K562 (cell line): ENCODE measurements at regions not wholly inside any gene's neighbourhood (a gene's known extent, or its start where the extent isn't known, plus 50 kb on each side); places are given as distances from the start of the nearest gene placed in this dataset.

Experiments
- EGR1 ChIP-seq: fragments of 450-650 bp; conservative IDR thresholded peaks from 2 replicates; pipeline ENCODE4 v1.6.1; 2017; ENCODE audit warnings: mild to moderate bottlenecking
- NCOA2 ChIP-seq, 2 experiments: fragments of 450-650 bp; IDR thresholded peaks; 2 replicates each; pipeline ENCODE4 v1.6.1; 2018; ENCODE audit warnings: mild to moderate bottlenecking in 2 of 2, moderate library complexity in 1 of 2; ENCODE audit not compliant: partially characterized antibody in 2 of 2
- POLR2AphosphoS2 ChIP-seq: IDR thresholded peaks from 2 replicates; pipeline ENCODE4 v1.6.1; 2012; ENCODE audit warnings: low read length, improper control_type of control experiment
- ZNF175 ChIP-seq: fragments of 200-800 bp; sonication (Bioruptor generic); IDR thresholded peaks from 2 replicates; pipeline ENCODE4 v1.6.1; 2016; ENCODE audit warnings: low read depth, mild to moderate bottlenecking, missing genetic modification characterization, missing compliant biosample characterization
- TF ChIP-seq, protein P1 (sequence below): fragments of 200-600 bp; sonication (generic); IDR thresholded peaks from one replicate; pipeline ENCODE4 v1.6.1; 2012; ENCODE audit warnings: mild to moderate bottlenecking, low read depth, low read length, inconsistent platforms

DNA sequence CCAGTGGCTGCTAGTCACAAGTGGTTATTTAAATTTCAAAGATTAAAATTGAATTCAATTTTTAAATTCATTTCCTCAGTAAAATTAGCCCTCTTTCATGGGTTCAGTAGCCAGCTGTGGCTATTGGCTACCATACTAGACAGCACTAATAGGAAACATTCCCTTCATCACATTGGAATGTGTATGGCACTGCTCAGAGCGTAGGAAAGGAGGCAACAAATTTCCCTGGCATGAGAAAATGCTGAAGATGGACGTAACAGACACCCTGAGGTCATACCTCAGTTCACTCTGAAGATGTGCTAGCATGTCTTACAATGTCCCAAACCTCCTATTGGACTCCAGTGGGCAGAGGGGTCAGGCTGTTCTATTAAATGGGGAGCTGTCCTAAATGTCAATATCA is 96.4 kb downstream of the C1QL2 start:
- TF ChIP-seq EGR1 (no peak), NCOA2 (IDR thresholded peaks at IDR 0.05; ENCODE audit: partially characterized antibody in 2 of 2) (no peak), POLR2AphosphoS2 (no peak), ZNF175 (CRISPR knock-in tag) (no peak)
- TF ChIP-seq, protein P1, sequence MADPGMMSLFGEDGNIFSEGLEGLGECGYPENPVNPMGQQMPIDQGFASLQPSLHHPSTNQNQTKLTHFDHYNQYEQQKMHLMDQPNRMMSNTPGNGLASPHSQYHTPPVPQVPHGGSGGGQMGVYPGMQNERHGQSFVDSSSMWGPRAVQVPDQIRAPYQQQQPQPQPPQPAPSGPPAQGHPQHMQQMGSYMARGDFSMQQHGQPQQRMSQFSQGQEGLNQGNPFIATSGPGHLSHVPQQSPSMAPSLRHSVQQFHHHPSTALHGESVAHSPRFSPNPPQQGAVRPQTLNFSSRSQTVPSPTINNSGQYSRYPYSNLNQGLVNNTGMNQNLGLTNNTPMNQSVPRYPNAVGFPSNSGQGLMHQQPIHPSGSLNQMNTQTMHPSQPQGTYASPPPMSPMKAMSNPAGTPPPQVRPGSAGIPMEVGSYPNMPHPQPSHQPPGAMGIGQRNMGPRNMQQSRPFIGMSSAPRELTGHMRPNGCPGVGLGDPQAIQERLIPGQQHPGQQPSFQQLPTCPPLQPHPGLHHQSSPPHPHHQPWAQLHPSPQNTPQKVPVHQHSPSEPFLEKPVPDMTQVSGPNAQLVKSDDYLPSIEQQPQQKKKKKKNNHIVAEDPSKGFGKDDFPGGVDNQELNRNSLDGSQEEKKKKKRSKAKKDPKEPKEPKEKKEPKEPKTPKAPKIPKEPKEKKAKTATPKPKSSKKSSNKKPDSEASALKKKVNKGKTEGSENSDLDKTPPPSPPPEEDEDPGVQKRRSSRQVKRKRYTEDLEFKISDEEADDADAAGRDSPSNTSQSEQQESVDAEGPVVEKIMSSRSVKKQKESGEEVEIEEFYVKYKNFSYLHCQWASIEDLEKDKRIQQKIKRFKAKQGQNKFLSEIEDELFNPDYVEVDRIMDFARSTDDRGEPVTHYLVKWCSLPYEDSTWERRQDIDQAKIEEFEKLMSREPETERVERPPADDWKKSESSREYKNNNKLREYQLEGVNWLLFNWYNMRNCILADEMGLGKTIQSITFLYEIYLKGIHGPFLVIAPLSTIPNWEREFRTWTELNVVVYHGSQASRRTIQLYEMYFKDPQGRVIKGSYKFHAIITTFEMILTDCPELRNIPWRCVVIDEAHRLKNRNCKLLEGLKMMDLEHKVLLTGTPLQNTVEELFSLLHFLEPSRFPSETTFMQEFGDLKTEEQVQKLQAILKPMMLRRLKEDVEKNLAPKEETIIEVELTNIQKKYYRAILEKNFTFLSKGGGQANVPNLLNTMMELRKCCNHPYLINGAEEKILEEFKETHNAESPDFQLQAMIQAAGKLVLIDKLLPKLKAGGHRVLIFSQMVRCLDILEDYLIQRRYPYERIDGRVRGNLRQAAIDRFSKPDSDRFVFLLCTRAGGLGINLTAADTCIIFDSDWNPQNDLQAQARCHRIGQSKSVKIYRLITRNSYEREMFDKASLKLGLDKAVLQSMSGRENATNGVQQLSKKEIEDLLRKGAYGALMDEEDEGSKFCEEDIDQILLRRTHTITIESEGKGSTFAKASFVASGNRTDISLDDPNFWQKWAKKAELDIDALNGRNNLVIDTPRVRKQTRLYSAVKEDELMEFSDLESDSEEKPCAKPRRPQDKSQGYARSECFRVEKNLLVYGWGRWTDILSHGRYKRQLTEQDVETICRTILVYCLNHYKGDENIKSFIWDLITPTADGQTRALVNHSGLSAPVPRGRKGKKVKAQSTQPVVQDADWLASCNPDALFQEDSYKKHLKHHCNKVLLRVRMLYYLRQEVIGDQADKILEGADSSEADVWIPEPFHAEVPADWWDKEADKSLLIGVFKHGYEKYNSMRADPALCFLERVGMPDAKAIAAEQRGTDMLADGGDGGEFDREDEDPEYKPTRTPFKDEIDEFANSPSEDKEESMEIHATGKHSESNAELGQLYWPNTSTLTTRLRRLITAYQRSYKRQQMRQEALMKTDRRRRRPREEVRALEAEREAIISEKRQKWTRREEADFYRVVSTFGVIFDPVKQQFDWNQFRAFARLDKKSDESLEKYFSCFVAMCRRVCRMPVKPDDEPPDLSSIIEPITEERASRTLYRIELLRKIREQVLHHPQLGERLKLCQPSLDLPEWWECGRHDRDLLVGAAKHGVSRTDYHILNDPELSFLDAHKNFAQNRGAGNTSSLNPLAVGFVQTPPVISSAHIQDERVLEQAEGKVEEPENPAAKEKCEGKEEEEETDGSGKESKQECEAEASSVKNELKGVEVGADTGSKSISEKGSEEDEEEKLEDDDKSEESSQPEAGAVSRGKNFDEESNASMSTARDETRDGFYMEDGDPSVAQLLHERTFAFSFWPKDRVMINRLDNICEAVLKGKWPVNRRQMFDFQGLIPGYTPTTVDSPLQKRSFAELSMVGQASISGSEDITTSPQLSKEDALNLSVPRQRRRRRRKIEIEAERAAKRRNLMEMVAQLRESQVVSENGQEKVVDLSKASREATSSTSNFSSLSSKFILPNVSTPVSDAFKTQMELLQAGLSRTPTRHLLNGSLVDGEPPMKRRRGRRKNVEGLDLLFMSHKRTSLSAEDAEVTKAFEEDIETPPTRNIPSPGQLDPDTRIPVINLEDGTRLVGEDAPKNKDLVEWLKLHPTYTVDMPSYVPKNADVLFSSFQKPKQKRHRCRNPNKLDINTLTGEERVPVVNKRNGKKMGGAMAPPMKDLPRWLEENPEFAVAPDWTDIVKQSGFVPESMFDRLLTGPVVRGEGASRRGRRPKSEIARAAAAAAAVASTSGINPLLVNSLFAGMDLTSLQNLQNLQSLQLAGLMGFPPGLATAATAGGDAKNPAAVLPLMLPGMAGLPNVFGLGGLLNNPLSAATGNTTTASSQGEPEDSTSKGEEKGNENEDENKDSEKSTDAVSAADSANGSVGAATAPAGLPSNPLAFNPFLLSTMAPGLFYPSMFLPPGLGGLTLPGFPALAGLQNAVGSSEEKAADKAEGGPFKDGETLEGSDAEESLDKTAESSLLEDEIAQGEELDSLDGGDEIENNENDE, result no peak
